SK-N-SH (cell line): ENCODE measurements at regions not wholly inside any gene's neighbourhood (a gene's known extent, or its start where the extent isn't known, plus 50 kb on each side); places are given as distances from the start of the nearest gene placed in this dataset.

Experiments
- CTCF ChIA-PET: fragments of 300-600, 350-600 bp; formaldehyde crosslinking; extraction: SDS; loops from one replicate; lab custom pipeline; 2021; lab: Yijun Ruan, JAX
- POLR2A ChIA-PET: fragments of 350-600 bp; sonication (Branson Sonifier 250); formaldehyde crosslinking; extraction: SDS; loops from one replicate; lab custom pipeline; 2020; ENCODE audit warnings: antibody characterized with exemption, inconsistent platforms; lab: Yijun Ruan, JAX
- DNase-seq: peaks from one replicate; pipeline ENCODE4 v3.0.0; 2012
- H2AFZ ChIP-seq: fragments of 200-600 bp; sonication (generic); 2 replicates; pipeline ENCODE4 v1.8.1; 2016; ENCODE audit warnings: antibody characterized with exemption, mild to moderate bottlenecking, low read depth
- H3F3A ChIP-seq: fragments of 200-600 bp; sonication (generic); replicated peaks from 2 replicates; pipeline ENCODE3; 2016; ENCODE audit warnings: antibody characterized with exemption, mild to moderate bottlenecking; ENCODE audit not compliant: insufficient read depth
- H3K27ac ChIP-seq, 2 experiments: fragments of 200-500 bp in 1 of 2; fragments of 200-600 bp in 1 of 2; sonication (Bioruptor generic) in 1 of 2; sonication (generic), shearing (Covaris generic) in 1 of 2; 2 replicates each; pipeline versions ENCODE4 v1.5.1 to v1.6.1; 2014 to 2016; ENCODE audit warnings: low read depth in 2 of 2, inconsistent platforms in 1 of 2, low read length in 1 of 2, mild to moderate bottlenecking in 1 of 2, mixed read lengths in 1 of 2
- H3K27me3 ChIP-seq: fragments of 200-600 bp; sonication (generic), shearing (Covaris generic); 2 replicates; pipeline ENCODE4 v1.6.1; 2016; ENCODE audit warnings: mixed run types; ENCODE audit not compliant: insufficient read depth
- H3K36me3 ChIP-seq, 2 experiments: fragments of 200-500 bp in 1 of 2; fragments of 200-600 bp in 1 of 2; sonication (Bioruptor generic) in 1 of 2; sonication (generic) in 1 of 2; replicated peaks in 1 of 2; 2 replicates each; pipeline versions ENCODE3 to v1.5.1; 2014 to 2016; ENCODE audit warnings: low read length in 1 of 2, mild to moderate bottlenecking in 1 of 2; ENCODE audit not compliant: insufficient read depth in 2 of 2, control insufficient read depth in 1 of 2
- H3K4me1 ChIP-seq, 2 experiments: fragments of 200-500 bp in 1 of 2; fragments of 200-600 bp in 1 of 2; sonication (Bioruptor generic) in 1 of 2; sonication (generic), shearing (Covaris generic) in 1 of 2; 2 replicates each; pipeline versions ENCODE4 v1.5.1 to v1.6.1; 2014 to 2016; ENCODE audit warnings: low read depth in 1 of 2, low read length in 1 of 2, mixed run types in 1 of 2; ENCODE audit not compliant: insufficient read depth in 2 of 2, control insufficient read depth in 1 of 2
- H3K4me2 ChIP-seq: fragments of 200-600 bp; sonication (generic), shearing (Covaris generic); 2 replicates; pipeline ENCODE4 v1.6.1; 2017; ENCODE audit warnings: mixed run types
- H3K4me3 ChIP-seq, 2 experiments: fragments of 200-500 bp in 1 of 2; fragments of 200-600 bp in 1 of 2; sonication (Bioruptor generic) in 1 of 2; sonication (generic), shearing (Covaris generic) in 1 of 2; 2 replicates each; pipeline versions ENCODE4 v1.5.1 to v1.8.1; 2014 to 2016; ENCODE audit warnings: low read depth in 2 of 2, inconsistent platforms in 1 of 2, low read length in 1 of 2, mild to moderate bottlenecking in 1 of 2, mixed read lengths in 1 of 2, moderate library complexity in 1 of 2
- H3K79me2 ChIP-seq: fragments of 200-600 bp; sonication (generic); 2 replicates; pipeline ENCODE4 v1.8.1; 2017; ENCODE audit warnings: mild to moderate bottlenecking; ENCODE audit not compliant: insufficient read depth
- H3K9ac ChIP-seq: fragments of 200-600 bp; sonication (generic); 2 replicates; pipeline ENCODE4 v1.6.1; 2017; ENCODE audit warnings: mixed run types
- H3K9me2 ChIP-seq: fragments of 200-600 bp; sonication (generic); 2 replicates; pipeline ENCODE4 v1.6.1; 2017; ENCODE audit warnings: mixed run types
- H3K9me3 ChIP-seq: fragments of 200-600 bp; sonication (generic); 2 replicates; pipeline ENCODE4 v1.6.1; 2017; ENCODE audit warnings: mixed run types, mild to moderate bottlenecking, moderate library complexity
- H4K20me1 ChIP-seq: fragments of 200-600 bp; sonication (generic); 2 replicates; pipeline ENCODE4 v1.6.1; 2017; ENCODE audit warnings: mild to moderate bottlenecking, mixed run types; ENCODE audit not compliant: insufficient read depth
- ELF1 ChIP-seq: IDR thresholded peaks from 2 replicates; pipeline ENCODE4 v1.4.0; 2012
- GATA2 ChIP-seq: sonication (generic); formaldehyde crosslinking; IDR thresholded peaks from 2 replicates; pipeline ENCODE4 v1.5.0; 2020; ENCODE audit warnings: mild to moderate bottlenecking, missing genetic modification reagents
- MAX ChIP-seq: IDR thresholded peaks from 2 replicates; pipeline ENCODE4 v1.4.0; 2012; ENCODE audit warnings: low read depth
- MXI1 ChIP-seq: IDR thresholded peaks from 2 replicates; pipeline ENCODE4 v1.6.1; 2012; ENCODE audit warnings: mild to moderate bottlenecking, low read depth, low read length, improper control_type of control experiment
- NRF1 ChIP-seq: IDR thresholded peaks from 2 replicates; pipeline ENCODE4 v1.6.1; 2012; ENCODE audit warnings: low read depth, mild to moderate bottlenecking, low read length
- PBX3 ChIP-seq: IDR thresholded peaks from 2 replicates; pipeline ENCODE4; 2012
- REST ChIP-seq: IDR thresholded peaks from 2 replicates; pipeline ENCODE4 v1.6.1; 2012; ENCODE audit warnings: mild to moderate bottlenecking, low read depth, low read length, moderate library complexity
- RFX5 ChIP-seq: IDR thresholded peaks from 2 replicates; pipeline ENCODE4 v1.6.1; 2012; ENCODE audit warnings: mild to moderate bottlenecking, improper control_type of control experiment, low read length
- SIN3A ChIP-seq: IDR thresholded peaks from 2 replicates; pipeline ENCODE4 v1.6.1; 2012; ENCODE audit warnings: low read depth, mild to moderate bottlenecking, low read length, moderate library complexity, borderline replicate concordance
- USF2 ChIP-seq: fragments of 150-350 bp; IDR thresholded peaks from 2 replicates; pipeline ENCODE4 v1.6.1; 2017; ENCODE audit warnings: antibody characterized with exemption, low read length, low read depth, borderline replicate concordance
- YY1 ChIP-seq: IDR thresholded peaks from 2 replicates; pipeline ENCODE4 v1.4.0; 2012; ENCODE audit warnings: low read depth, mild to moderate bottlenecking
- ZBTB33 ChIP-seq: IDR thresholded peaks from 2 replicates; pipeline ENCODE4 v1.4.0; 2012; ENCODE audit warnings: low read depth, borderline replicate concordance
- WGBS: methylation state at CpG from one replicate; pipeline ENCODE4 v1.1.6; 2017; ENCODE audit warnings: low lambda C conversion rate; 5-methylcytosine and 5-hydroxymethylcytosine counted together

GRCh38 chr1:96962751-96963211 is 241.2 kb downstream of the PTBP2 start:
- Histone ChIP-seq H3K79me2 (no peaks in the 10 kb centered on the region), H3K9me3 (no peaks in the 10 kb centered on the region), H3K4me1 (peaks cover 0 to 7% of the 10 kb centered on the region in 2 experiments; a peak in 2 of 4 replicates), H4K20me1 (no peaks in the 10 kb centered on the region), H3F3A (no peaks in the 10 kb centered on the region), H3K27me3 (no peaks in the 10 kb centered on the region), H2AFZ (no peak overlapping the region), H3K9me2 (no peaks in the 10 kb centered on the region), H3K4me2 (no peak overlapping the region), H3K4me3 (no peak overlapping the region), H3K36me3 (no peaks in the 10 kb centered on the region), H3K27ac (no peak overlapping the region), H3K9ac (no peak overlapping the region)
- POLR2A ChIA-PET = no interaction called here
- CTCF ChIA-PET = interaction anchor here (0.7 to 1.2 kb wide), 2 partner anchors 9 to 1091 kb away, joined by 3 read pairs; no protein-coding TSS in a partner anchor
- WGBS = 80% methylated on average over 4 of the region's 4 CpGs
- TF ChIP-seq REST (no peak), MAX (no peak), SIN3A (no peak), MXI1 (no peak), USF2 (no peak), YY1 (no peak), ZBTB33 (no peak), RFX5 (no peak)
- DNase-seq = no peak

- Histone ChIP-seq H3K27ac (peak overlapping the region in 1 of 2 experiments; percentile 43; a peak in 2 of 4 replicates), H3K9ac (no peak overlapping the region), H3K9me2 (no peaks in the 10 kb centered on the region), H3K4me3 (no peak overlapping the region), H3K27me3 (no peaks in the 10 kb centered on the region), H3F3A (no peaks in the 10 kb centered on the region), H2AFZ (no peak overlapping the region), H4K20me1 (no peaks in the 10 kb centered on the region), H3K79me2 (no peaks in the 10 kb centered on the region), H3K4me2 (no peak overlapping the region), H3K4me1 (peaks cover 12 to 16% of the 10 kb centered on the region in 2 experiments), H3K36me3 (no peaks in the 10 kb centered on the region), H3K9me3 (no peaks in the 10 kb centered on the region)
- CTCF ChIA-PET = interaction anchor here (0.6 to 2.9 kb wide), 14 partner anchors 9 to 1503 kb away, joined by 3 to 10 read pairs (median 4); no protein-coding TSS in a partner anchor
- 80% methylated on average over 1 of the region's 1 CpG for WGBS
- POLR2A ChIA-PET = no interaction called here
- DNase-seq = no peak
- TF ChIP-seq PBX3 = no peak
- no peak for TF ChIP-seq RFX5
- TF ChIP-seq GATA2 (CRISPR knock-in tag) = peak; percentile 14; the same call in 1 of the 2 replicates
- TF ChIP-seq NRF1 = no peak
- TF ChIP-seq ELF1 = no peak
These were observed 243.2 kb downstream of the PTBP2 start for GRCh38 chr1:96964761-96965160.
